ENCODE measurements at regions not wholly inside any gene's neighbourhood (a gene's known extent, or its start where the extent isn't known, plus 50 kb on each side); places are given as distances from the start of the nearest gene placed in this dataset.

GRCh38 chr11:19566583-19567379 is 145.9 kb upstream of the NAV2 start:
- peaks cover 1% of the 10 kb centered on the region for H3K36me3 Mint-ChIP-seq (ENCODE audit: low read depth, unreplicated experiment)
- peaks cover 17% of the 10 kb centered on the region for H3K27me3 ChIP-seq (ENCODE audit: insufficient read depth, low read length)
- H3K9me3 Mint-ChIP-seq (ENCODE audit: unreplicated experiment) = peaks cover 10% of the 10 kb centered on the region
- no peak overlapping the region for H3K4me3 Mint-ChIP-seq (ENCODE audit: unreplicated experiment)
- FAIRE-seq (no peak), DNase-seq (ENCODE audit: low read depth) (no peak)
- H3K9ac ChIP-seq (ENCODE audit: low read length) = no peak overlapping the region
- no peaks in the 10 kb centered on the region for H3K79me2 ChIP-seq (ENCODE audit: insufficient read depth, low read length)
- TF ChIP-seq CTCF (IDR thresholded peaks at IDR 0.05; ENCODE audit: insufficient read depth, low read depth, low read length) (no peak), EZH2 (IDR thresholded peaks at IDR 0.05; ENCODE audit: insufficient read depth, low read length) (no peak)
- H3K27me3 Mint-ChIP-seq (ENCODE audit: low read depth, unreplicated experiment) = peaks cover 46% of the 10 kb centered on the region
- H3K36me3 ChIP-seq (ENCODE audit: insufficient read depth, low read length) = no peaks in the 10 kb centered on the region
- no peaks in the 10 kb centered on the region for H4K20me1 ChIP-seq (ENCODE audit: insufficient read depth, low read length)
- H2AFZ ChIP-seq (ENCODE audit: low read depth, low read length) = no peak overlapping the region
- H3K9me3 ChIP-seq (ENCODE audit: insufficient read depth, low read depth, low read length) = no peaks in the 10 kb centered on the region
- H3K27ac Mint-ChIP-seq (ENCODE audit: unreplicated experiment) = no peak overlapping the region
- no peak overlapping the region for H3K4me2 ChIP-seq (ENCODE audit: low read length)
- H3K27ac ChIP-seq (ENCODE audit: low read depth, low read length) = no peak overlapping the region
- no peak overlapping the region for H3K4me3 ChIP-seq (ENCODE audit: insufficient read depth, low read depth, low read length)
- H3K4me1 Mint-ChIP-seq (ENCODE audit: low read depth, unreplicated experiment) = no peaks in the 10 kb centered on the region
- peaks cover 2% of the 10 kb centered on the region for H3K4me1 ChIP-seq (ENCODE audit: insufficient read depth, low read length)

- TF ChIP-seq CTCF (IDR thresholded peaks at IDR 0.05; ENCODE audit: insufficient read depth, low read depth, low read length) = no peak
- no peak for TF ChIP-seq EZH2 (IDR thresholded peaks at IDR 0.05; ENCODE audit: insufficient read depth, low read length)
- H3K27ac ChIP-seq (ENCODE audit: low read depth, low read length) = no peak overlapping the region
- Mint-ChIP-seq H3K36me3 (ENCODE audit: low read depth, unreplicated experiment) (peaks cover 1% of the 10 kb centered on the region), H3K27me3 (ENCODE audit: low read depth, unreplicated experiment) (peaks cover 53% of the 10 kb centered on the region), H3K4me1 (ENCODE audit: low read depth, unreplicated experiment) (peaks cover 4% of the 10 kb centered on the region), H3K27ac (ENCODE audit: unreplicated experiment) (no peak overlapping the region), H3K4me3 (ENCODE audit: unreplicated experiment) (no peak overlapping the region), H3K9me3 (ENCODE audit: unreplicated experiment) (peaks cover 7% of the 10 kb centered on the region)
- no peak for FAIRE-seq
- peaks cover 17% of the 10 kb centered on the region for H3K27me3 ChIP-seq (ENCODE audit: insufficient read depth, low read length)
- H3K4me2 ChIP-seq (ENCODE audit: low read length) = no peak overlapping the region
- no peak overlapping the region for H3K4me3 ChIP-seq (ENCODE audit: insufficient read depth, low read depth, low read length)
- H3K4me1 ChIP-seq (ENCODE audit: insufficient read depth, low read length) = peaks cover 2% of the 10 kb centered on the region
- no peaks in the 10 kb centered on the region for H3K9me3 ChIP-seq (ENCODE audit: insufficient read depth, low read depth, low read length)
- H2AFZ ChIP-seq (ENCODE audit: low read depth, low read length) = no peak overlapping the region
- no peak for DNase-seq (ENCODE audit: low read depth)
- no peaks in the 10 kb centered on the region for H3K36me3 ChIP-seq (ENCODE audit: insufficient read depth, low read length)
- no peaks in the 10 kb centered on the region for H3K79me2 ChIP-seq (ENCODE audit: insufficient read depth, low read length)
- H3K9ac ChIP-seq (ENCODE audit: low read length) = no peak overlapping the region
- no peaks in the 10 kb centered on the region for H4K20me1 ChIP-seq (ENCODE audit: insufficient read depth, low read length)
Measured at GRCh38 chr11:19565639-19566038, 147.0 kb upstream of the NAV2 start.

- H3K9ac ChIP-seq (ENCODE audit: low read length) = no peak overlapping the region
- H2AFZ ChIP-seq (ENCODE audit: low read depth, low read length) = no peak overlapping the region
- no peaks in the 10 kb centered on the region for H3K9me3 ChIP-seq (ENCODE audit: insufficient read depth, low read depth, low read length)
- no peaks in the 10 kb centered on the region for H3K9me3 Mint-ChIP-seq (ENCODE audit: unreplicated experiment)
- H3K4me3 Mint-ChIP-seq (ENCODE audit: unreplicated experiment) = no peak overlapping the region
- no peak overlapping the region for H3K27ac Mint-ChIP-seq (ENCODE audit: unreplicated experiment)
- no peaks in the 10 kb centered on the region for H4K20me1 ChIP-seq (ENCODE audit: insufficient read depth, low read length)
- no peak overlapping the region for H3K27ac ChIP-seq (ENCODE audit: low read depth, low read length)
- peaks cover 2% of the 10 kb centered on the region for H3K4me1 ChIP-seq (ENCODE audit: insufficient read depth, low read length)
- peaks cover 52% of the 10 kb centered on the region for H3K27me3 Mint-ChIP-seq (ENCODE audit: low read depth, unreplicated experiment)
- H3K27me3 ChIP-seq (ENCODE audit: insufficient read depth, low read length) = peaks cover 17% of the 10 kb centered on the region
- DNase-seq (ENCODE audit: low read depth) (no peak), FAIRE-seq (no peak)
- H3K79me2 ChIP-seq (ENCODE audit: insufficient read depth, low read length) = no peaks in the 10 kb centered on the region
- no peak overlapping the region for H3K4me2 ChIP-seq (ENCODE audit: low read length)
- H3K4me3 ChIP-seq (ENCODE audit: insufficient read depth, low read depth, low read length) = no peak overlapping the region
- H3K36me3 ChIP-seq (ENCODE audit: insufficient read depth, low read length) = no peaks in the 10 kb centered on the region
- peaks cover 1% of the 10 kb centered on the region for H3K36me3 Mint-ChIP-seq (ENCODE audit: low read depth, unreplicated experiment)
- peaks cover 4% of the 10 kb centered on the region for H3K4me1 Mint-ChIP-seq (ENCODE audit: low read depth, unreplicated experiment)
- TF ChIP-seq CTCF (IDR thresholded peaks at IDR 0.05; ENCODE audit: insufficient read depth, low read depth, low read length) (no peak), EZH2 (IDR thresholded peaks at IDR 0.05; ENCODE audit: insufficient read depth, low read length) (no peak)
Measured at GRCh38 chr11:19562156-19562555, 150.5 kb upstream of the NAV2 start.
